Loucy (cell line): ENCODE measurements at regions not wholly inside any gene's neighbourhood (a gene's known extent, or its start where the extent isn't known, plus 50 kb on each side); places are given as distances from the start of the nearest gene placed in this dataset.

Experiments used
- H2AFZ ChIP-seq: fragments of 200-600 bp; sonication (generic); 2 replicates; pipeline ENCODE4 v1.6.0; 2016; ENCODE audit warnings: antibody characterized with exemption, mild to moderate bottlenecking, low read length, moderate library complexity
- H3F3A ChIP-seq: fragments of 200-600 bp; 2 replicates; pipeline ENCODE4 v1.6.0; 2016; ENCODE audit warnings: antibody characterized with exemption, low read depth, mild to moderate bottlenecking
- H3K27me3 ChIP-seq: fragments of 200-600 bp; sonication (generic); 2 replicates; pipeline ENCODE4 v1.6.1; 2014; ENCODE audit warnings: low read length, mild to moderate bottlenecking; ENCODE audit not compliant: insufficient read depth, poor library complexity, severe bottlenecking
- H3K36me3 ChIP-seq: fragments of 200-600 bp; sonication (generic); 2 replicates; pipeline ENCODE4 v1.6.1; 2016; ENCODE audit warnings: low read length; ENCODE audit not compliant: insufficient read depth
- H3K4me1 ChIP-seq: fragments of 200-600 bp; sonication (generic); 2 replicates; pipeline ENCODE4 v1.5.1; 2014; ENCODE audit warnings: low read length, mild to moderate bottlenecking; ENCODE audit not compliant: insufficient read depth, poor library complexity, severe bottlenecking
- H3K4me2 ChIP-seq: fragments of 200-600 bp; sonication (generic); 2 replicates; pipeline ENCODE4 v1.6.0; 2014; ENCODE audit warnings: antibody characterized with exemption, low read length, low read depth, mild to moderate bottlenecking; ENCODE audit not compliant: poor library complexity, severe bottlenecking
- H3K4me3 ChIP-seq: fragments of 200-600 bp; sonication (generic); 2 replicates; pipeline ENCODE4 v1.5.1; 2014; ENCODE audit warnings: low read length, mild to moderate bottlenecking, mixed read lengths; ENCODE audit not compliant: poor library complexity, severe bottlenecking
- H3K79me2 ChIP-seq: fragments of 200-600 bp; sonication (generic); 2 replicates; pipeline ENCODE4 v1.6.1; 2014; ENCODE audit warnings: low read length; ENCODE audit not compliant: insufficient read depth
- H3K9ac ChIP-seq: fragments of 200-600 bp; sonication (generic); 2 replicates; pipeline ENCODE4 v1.6.0; 2014; ENCODE audit warnings: mild to moderate bottlenecking, low read depth, low read length, moderate library complexity; ENCODE audit not compliant: poor library complexity, severe bottlenecking
- H3K9me2 ChIP-seq: fragments of 200-600 bp; sonication (generic); replicated peaks from 2 replicates; pipeline ENCODE4 v1.6.1; 2016; ENCODE audit warnings: low read depth, low read length, mixed read lengths
- H3K9me3 ChIP-seq: fragments of 200-600 bp; sonication (generic); 2 replicates; pipeline ENCODE4 v1.6.1; 2014; ENCODE audit warnings: mild to moderate bottlenecking, antibody characterized with exemption, low read length, low read depth; ENCODE audit not compliant: insufficient read depth
- H4K20me1 ChIP-seq: fragments of 200-600 bp; sonication (generic); 2 replicates; pipeline ENCODE4 v1.6.0; 2014; ENCODE audit warnings: antibody characterized with exemption, low read length, mild to moderate bottlenecking; ENCODE audit not compliant: insufficient read depth, poor library complexity, severe bottlenecking
- CTCF ChIP-seq: fragments of 200-600 bp; sonication (generic); conservative IDR thresholded peaks from 2 replicates; pipeline ENCODE4 v1.5.1; 2014; ENCODE audit warnings: mild to moderate bottlenecking, antibody characterized with exemption, low read length
- EZH2phosphoT487 ChIP-seq: fragments of 200-600 bp; IDR thresholded peaks from 2 replicates; pipeline ENCODE4 v1.6.1; 2018; ENCODE audit warnings: antibody characterized with exemption, mild to moderate bottlenecking, moderate library complexity, borderline replicate concordance

DNA sequence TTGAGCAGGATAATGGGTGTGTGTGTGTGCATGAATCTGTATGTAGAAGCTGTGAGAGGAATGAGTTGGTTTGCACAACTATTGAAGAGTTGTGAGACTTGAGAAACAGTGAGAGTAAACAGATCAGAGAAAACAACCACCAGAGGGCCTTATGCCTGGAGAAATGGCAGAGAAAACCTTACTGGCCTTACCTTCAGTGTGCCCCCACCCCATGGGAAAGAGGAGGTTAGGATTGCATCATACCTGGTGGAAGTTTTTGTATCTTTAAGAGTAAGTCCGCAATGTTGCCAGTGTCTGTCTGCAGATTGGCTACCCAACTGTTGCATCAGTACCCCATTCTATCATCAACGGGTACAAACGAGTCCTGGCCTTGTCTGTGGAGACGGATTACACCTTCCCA, 1909.4 kb upstream of the WWC1 start:
- Histone ChIP-seq H3K9me2 (no peaks in the 10 kb centered on the region), H3K27me3 (no peaks in the 10 kb centered on the region), H4K20me1 (no peaks in the 10 kb centered on the region), H3K4me2 (no peak overlapping the region), H3K4me1 (no peaks in the 10 kb centered on the region), H3K4me3 (no peak overlapping the region), H3K36me3 (no peaks in the 10 kb centered on the region), H3K9ac (no peak overlapping the region), H3K9me3 (no peaks in the 10 kb centered on the region), H3K79me2 (no peaks in the 10 kb centered on the region), H2AFZ (no peak overlapping the region), H3F3A (no peaks in the 10 kb centered on the region)
- no peak for TF ChIP-seq EZH2phosphoT487

- no peaks in the 10 kb centered on the region for H3K4me1 ChIP-seq
- no peak overlapping the region for H3K9ac ChIP-seq
- H3K79me2 ChIP-seq: no peaks in the 10 kb centered on the region
- no peak overlapping the region for H3K4me2 ChIP-seq
- H3K9me2 ChIP-seq: no peaks in the 10 kb centered on the region
- TF ChIP-seq EZH2phosphoT487: no peak
- no peak for TF ChIP-seq CTCF
- no peaks in the 10 kb centered on the region for H3F3A ChIP-seq
- H3K9me3 ChIP-seq: no peaks in the 10 kb centered on the region
- no peak overlapping the region for H2AFZ ChIP-seq
- H3K36me3 ChIP-seq: no peaks in the 10 kb centered on the region
- no peaks in the 10 kb centered on the region for H3K27me3 ChIP-seq
- H4K20me1 ChIP-seq: no peaks in the 10 kb centered on the region
- H3K4me3 ChIP-seq: no peak overlapping the region
These were observed 1893.3 kb upstream of the WWC1 start for GRCh38 chr5:166398131-166398530.

DNA sequence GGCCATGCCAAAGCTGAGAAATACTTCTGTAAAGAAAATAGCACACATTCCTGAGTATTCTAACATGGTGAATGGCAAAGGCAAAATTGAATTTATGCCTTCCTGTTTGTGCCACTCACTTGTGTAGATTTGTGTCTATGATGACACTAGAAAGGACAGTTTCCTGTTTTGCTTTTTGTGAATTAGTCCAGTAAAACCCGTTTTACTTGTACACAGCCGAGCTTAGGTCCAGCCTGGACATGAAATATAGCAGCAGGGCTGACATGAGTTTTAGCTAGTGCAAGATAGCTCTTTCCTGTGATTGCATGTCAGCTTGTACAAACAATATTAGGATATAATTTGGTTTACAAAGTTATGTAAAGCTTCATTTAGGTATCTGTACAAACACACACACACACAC, 1891.7 kb upstream of the WWC1 start:
- H3K36me3 ChIP-seq: no peaks in the 10 kb centered on the region
- H2AFZ ChIP-seq: no peak overlapping the region
- H3K4me2 ChIP-seq: no peak overlapping the region
- no peaks in the 10 kb centered on the region for H4K20me1 ChIP-seq
- no peaks in the 10 kb centered on the region for H3K9me2 ChIP-seq
- no peaks in the 10 kb centered on the region for H3K79me2 ChIP-seq
- no peaks in the 10 kb centered on the region for H3K9me3 ChIP-seq
- no peaks in the 10 kb centered on the region for H3K4me1 ChIP-seq
- no peak overlapping the region for H3K9ac ChIP-seq
- no peaks in the 10 kb centered on the region for H3K27me3 ChIP-seq
- TF ChIP-seq EZH2phosphoT487 (no peak), CTCF (no peak)
- H3K4me3 ChIP-seq: no peak overlapping the region
- no peaks in the 10 kb centered on the region for H3F3A ChIP-seq

GRCh38 chr5:166401391-166401790, 1890.1 kb upstream of the WWC1 start:
- Histone ChIP-seq H3K36me3 (no peaks in the 10 kb centered on the region), H4K20me1 (no peaks in the 10 kb centered on the region), H3F3A (no peaks in the 10 kb centered on the region), H3K9me3 (no peaks in the 10 kb centered on the region), H3K27me3 (no peaks in the 10 kb centered on the region), H3K4me3 (no peak overlapping the region), H3K4me1 (no peaks in the 10 kb centered on the region), H2AFZ (no peak overlapping the region), H3K9ac (no peak overlapping the region), H3K79me2 (no peaks in the 10 kb centered on the region), H3K4me2 (no peak overlapping the region), H3K9me2 (no peaks in the 10 kb centered on the region)
- TF ChIP-seq EZH2phosphoT487: no peak
- TF ChIP-seq CTCF: no peak
